H1 (cell line): ENCODE measurements at regions not wholly inside any gene's neighbourhood (a gene's known extent, or its start where the extent isn't known, plus 50 kb on each side); places are given as distances from the start of the nearest gene placed in this dataset.

Experiments used
- CTCF ChIA-PET: fragments of 300-600 bp; sonication (Branson Sonifier 250); formaldehyde crosslinking; loops from one replicate; lab custom pipeline; 2021; ENCODE audit not compliant: partially characterized antibody; lab: Charles Lee
- POLR2A ChIA-PET: fragments of 300-600 bp; sonication (Branson Sonifier 250); formaldehyde crosslinking; loops from one replicate; lab custom pipeline; 2021; ENCODE audit warnings: inconsistent platforms; ENCODE audit not compliant: partially characterized antibody; lab: Charles Lee
- DNase-seq, 2 experiments: peaks; one replicate each; pipeline versions ENCODE4 v3.0.0 to v3.0.0-alpha.2; 2010 to 2022; ENCODE audit warnings: low spot score in 2 of 2, low read depth in 1 of 2, mixed read lengths in 1 of 2
- FAIRE-seq: peaks from 2 replicates; lab custom pipeline; 2011; peaks lifted over from hg19 to GRCh38; lab: Jason Lieb, UNC
- H2AFZ ChIP-seq: 2 replicates; pipeline ENCODE4 v1.8.1; 2012; ENCODE audit warnings: low read length, inconsistent platforms
- H2AK5ac ChIP-seq: 2 replicates; pipeline ENCODE4 v1.6.1; 2013; ENCODE audit warnings: low read depth, low read length
- H2BK120ac ChIP-seq: replicated peaks from 2 replicates; pipeline ENCODE3; 2013; ENCODE audit warnings: low read depth, low read length, inconsistent platforms
- H2BK12ac ChIP-seq: 2 replicates; pipeline ENCODE4 v1.6.1; 2013; ENCODE audit warnings: low read depth, low read length
- H2BK15ac ChIP-seq: 2 replicates; pipeline ENCODE4 v1.6.1; 2013; ENCODE audit warnings: low read length
- H2BK20ac ChIP-seq: 2 replicates; pipeline ENCODE4 v1.6.1; 2013; ENCODE audit warnings: low read length
- H2BK5ac ChIP-seq: 2 replicates; pipeline ENCODE4 v1.6.1; 2013; ENCODE audit warnings: low read depth, low read length
- H3K14ac ChIP-seq: 2 replicates; pipeline ENCODE4 v1.6.1; 2013; ENCODE audit warnings: inconsistent platforms; ENCODE audit not compliant: insufficient read length
- H3K18ac ChIP-seq: 2 replicates; pipeline ENCODE4 v1.6.1; 2013; ENCODE audit warnings: low read length; ENCODE audit errors: extremely low read depth
- H3K23ac ChIP-seq: 2 replicates; pipeline ENCODE4 v1.6.1; 2013; ENCODE audit warnings: inconsistent platforms; ENCODE audit not compliant: insufficient read length
- H3K23me2 ChIP-seq: 2 replicates; pipeline ENCODE4 v1.6.1; 2013; ENCODE audit warnings: low read depth, low read length
- H3K27ac ChIP-seq: 2 replicates; pipeline ENCODE4 v1.6.1; 2011; ENCODE audit warnings: low read depth, low read length, inconsistent platforms
- H3K27me3 ChIP-seq, 4 experiments: replicated peaks in 1 of 4; 1 replicate in 1 of 4; 2 replicates in 3 of 4; pipeline versions ENCODE4 v1.6.1 to v1.8.1; 2011 to 2013; ENCODE audit warnings: low read length in 3 of 4, mild to moderate bottlenecking in 3 of 4, inconsistent platforms in 2 of 4, mixed read lengths in 2 of 4, moderate library complexity in 1 of 4; ENCODE audit not compliant: control insufficient read depth in 3 of 4, insufficient read depth in 3 of 4; ENCODE audit errors: extremely low read depth in 1 of 4
- H3K36me3 ChIP-seq, 4 experiments: 2 replicates each; pipeline versions ENCODE4 v1.6.1 to v1.8.1; 2011 to 2013; ENCODE audit warnings: mild to moderate bottlenecking in 4 of 4, low read length in 3 of 4, moderate library complexity in 2 of 4, control low read depth in 1 of 4, inconsistent platforms in 1 of 4; ENCODE audit not compliant: insufficient read depth in 4 of 4, control insufficient read depth in 2 of 4
- H3K4ac ChIP-seq: replicated peaks from 2 replicates; pipeline ENCODE3; 2013; ENCODE audit warnings: low read length, low read depth, mixed read lengths, inconsistent platforms; ENCODE audit not compliant: insufficient read length
- H3K4me1 ChIP-seq, 4 experiments: replicated peaks in 1 of 4; 1 replicate in 1 of 4; 2 replicates in 3 of 4; pipeline versions ENCODE4 v1.6.1 to v1.8.1; 2011 to 2013; ENCODE audit warnings: low read length in 3 of 4, inconsistent platforms in 2 of 4, mixed read lengths in 1 of 4; ENCODE audit not compliant: insufficient read depth in 4 of 4, control insufficient read depth in 3 of 4
- H3K4me2 ChIP-seq, 2 experiments: 2 replicates each; pipeline versions ENCODE4 v1.6.1 to v1.8.1; 2011 to 2013; ENCODE audit warnings: low read depth in 2 of 2, low read length in 2 of 2, control low read depth in 1 of 2, inconsistent platforms in 1 of 2, mild to moderate bottlenecking in 1 of 2; ENCODE audit not compliant: insufficient read depth in 1 of 2
- H3K4me3 ChIP-seq, 4 experiments: fragments of 200-600, 300-600 bp in 1 of 4; sonication (generic), shearing (Covaris generic), sonication (Bioruptor Twin) in 1 of 4; 2 replicates each; pipeline versions ENCODE4 v1.5.1 to v1.8.1; 2011 to 2016; ENCODE audit warnings: low read length in 4 of 4, low read depth in 3 of 4, control low read depth in 2 of 4, inconsistent platforms in 2 of 4, mild to moderate bottlenecking in 2 of 4, mixed read lengths in 1 of 4, moderate library complexity in 1 of 4; ENCODE audit not compliant: insufficient read depth in 2 of 4; ENCODE audit errors: extremely low read depth in 1 of 4
- H3K56ac ChIP-seq: replicated peaks from 2 replicates; pipeline ENCODE3; 2013; ENCODE audit warnings: low read depth, mild to moderate bottlenecking, mixed read lengths, low read length, inconsistent platforms; ENCODE audit not compliant: insufficient read length
- H3K79me1 ChIP-seq: 2 replicates; pipeline ENCODE4 v1.6.1; 2013; ENCODE audit warnings: low read depth, low read length, control low read depth
- H3K79me2 ChIP-seq, 2 experiments: 2 replicates each; pipeline versions ENCODE4 v1.6.1 to v1.8.1; 2012 to 2013; ENCODE audit warnings: low read length in 2 of 2, mild to moderate bottlenecking in 2 of 2, inconsistent platforms in 1 of 2; ENCODE audit not compliant: insufficient read depth in 2 of 2, control insufficient read depth in 1 of 2
- H3K9ac ChIP-seq, 4 experiments: replicated peaks in 1 of 4; 1 replicate in 1 of 4; 2 replicates in 3 of 4; pipeline versions ENCODE4 v1.6.1 to v1.8.1; 2011 to 2013; ENCODE audit warnings: low read depth in 3 of 4, low read length in 3 of 4, control low read depth in 2 of 4, mild to moderate bottlenecking in 2 of 4, moderate library complexity in 2 of 4, inconsistent platforms in 1 of 4; ENCODE audit errors: extremely low read depth in 1 of 4
- H3K9me3 ChIP-seq, 2 experiments: 2 replicates each; pipeline versions ENCODE4 v1.6.1 to v1.8.1; 2012 to 2013; ENCODE audit warnings: mild to moderate bottlenecking in 2 of 2, moderate library complexity in 2 of 2, control low read depth in 1 of 2, inconsistent platforms in 1 of 2, low read depth in 1 of 2, low read length in 1 of 2, mixed read lengths in 1 of 2; ENCODE audit not compliant: insufficient read depth in 2 of 2
- H4K20me1 ChIP-seq, 2 experiments: replicated peaks in 1 of 2; 2 replicates each; pipeline versions ENCODE3 to v1.8.1; 2011 to 2013; ENCODE audit warnings: inconsistent platforms in 2 of 2, low read length in 2 of 2, mild to moderate bottlenecking in 1 of 2; ENCODE audit not compliant: insufficient read depth in 2 of 2, control insufficient read depth in 1 of 2
- H4K5ac ChIP-seq: 2 replicates; pipeline ENCODE4 v1.6.1; 2013; ENCODE audit warnings: low read length, low read depth, mixed read lengths, inconsistent platforms; ENCODE audit not compliant: insufficient read length
- H4K8ac ChIP-seq: 2 replicates; pipeline ENCODE4 v1.8.0; 2013; ENCODE audit warnings: mild to moderate bottlenecking, moderate library complexity, low read length, inconsistent platforms; ENCODE audit not compliant: insufficient read depth; ENCODE audit errors: extremely low read depth
- H4K91ac ChIP-seq: replicated peaks from 2 replicates; pipeline ENCODE3; 2013; ENCODE audit warnings: low read length, mixed read lengths, inconsistent platforms; ENCODE audit not compliant: insufficient read length
- BACH1 ChIP-seq: IDR thresholded peaks from 2 replicates; pipeline ENCODE4 v1.6.1; 2012; ENCODE audit warnings: low read length, improper control_type of control experiment
- CTBP2 ChIP-seq: IDR thresholded peaks from 2 replicates; pipeline ENCODE4 v1.7.0; 2011; ENCODE audit warnings: borderline replicate concordance, mild to moderate bottlenecking, moderate library complexity, mixed read lengths, low read length; ENCODE audit not compliant: insufficient read depth, insufficient read length
- EGR1 ChIP-seq: IDR thresholded peaks from 2 replicates; pipeline ENCODE4 v1.6.1; 2011; ENCODE audit warnings: low read depth, low read length, borderline replicate concordance
- HDAC2 ChIP-seq, 2 experiments: fragments of 300-600 bp in 1 of 2; sonication (generic) in 1 of 2; IDR thresholded peaks; 2 replicates each; pipeline ENCODE4 v1.6.1; 2011 to 2012; ENCODE audit warnings: low read depth in 2 of 2, low read length in 2 of 2, mild to moderate bottlenecking in 2 of 2, moderate library complexity in 2 of 2, borderline replicate concordance in 1 of 2, inconsistent platforms in 1 of 2
- JUN ChIP-seq: IDR thresholded peaks from 2 replicates; pipeline ENCODE4 v1.6.1; 2011; ENCODE audit warnings: low read depth, mild to moderate bottlenecking, improper control_type of control experiment, low read length
- KDM5A ChIP-seq: fragments of 200-600 bp; IDR thresholded peaks from 2 replicates; pipeline ENCODE4 v1.7.1; 2012; ENCODE audit warnings: mild to moderate bottlenecking, low read length, inconsistent platforms, mixed read lengths
- SAP30 ChIP-seq: fragments of 300-600 bp; sonication (generic); IDR thresholded peaks from 2 replicates; pipeline ENCODE4 v1.7.1; 2012; ENCODE audit warnings: low read length, moderate library complexity, mild to moderate bottlenecking, inconsistent platforms; ENCODE audit not compliant: insufficient read depth, insufficient replicate concordance
- WGBS, 2 experiments: shearing (Covaris generic) in 1 of 2; methylation state at CpG; one replicate each; pipeline versions ENCODE4 v1.1.6 to v1.1.7; 2013 to 2015; ENCODE audit warnings: low lambda C conversion rate in 2 of 2, mixed read lengths in 2 of 2, inconsistent platforms in 1 of 2, low coverage in 1 of 2, missing lambda C conversion rate in 1 of 2; ENCODE audit not compliant: insufficient replicate concordance in 2 of 2, insufficient coverage in 1 of 2, insufficient read length in 1 of 2; ENCODE audit errors: extremely low coverage in 1 of 2, missing lambda C conversion rate in 1 of 2; 5-methylcytosine and 5-hydroxymethylcytosine counted together
- TF ChIP-seq, protein P1 (sequence below): IDR thresholded peaks from 2 replicates; pipeline ENCODE4 v1.6.1; 2011; ENCODE audit warnings: low read length, improper control_type of control experiment

DNA sequence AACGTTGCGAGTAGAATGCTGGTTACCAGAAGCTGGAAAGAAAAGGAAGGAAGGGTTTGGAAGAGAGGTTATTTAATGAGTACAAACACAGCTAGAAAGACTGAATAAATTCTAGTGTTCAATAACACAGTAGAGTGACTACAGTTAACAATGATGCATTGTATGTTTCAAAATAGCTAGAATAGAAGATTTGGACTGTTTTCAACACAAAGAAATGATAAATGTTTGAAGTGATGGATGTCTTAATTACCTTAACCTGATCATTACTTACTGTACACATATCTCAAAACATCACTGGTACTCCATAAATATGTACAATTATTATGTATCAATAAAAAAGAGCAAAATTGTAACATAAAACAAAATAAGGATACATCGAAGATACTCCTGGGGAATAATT lies 1221.8 kb upstream of the SEL1L start:
- Histone ChIP-seq H3K4ac (no peak overlapping the region), H4K91ac (no peak overlapping the region), H3K4me1 (peaks cover 0 to 2% (median 0%) of the 10 kb centered on the region in 4 experiments; a peak in 2 of 7 replicates), H3K27me3 (no peaks in the 10 kb centered on the region), H2BK20ac (no peak overlapping the region), H3K18ac (no peak overlapping the region), H2BK120ac (no peak overlapping the region), H3K23me2 (no peaks in the 10 kb centered on the region), H2BK15ac (no peak overlapping the region), H4K20me1 (no peaks in the 10 kb centered on the region), H2AK5ac (no peak overlapping the region), H3K36me3 (no peaks in the 10 kb centered on the region), H3K4me2 (no peak overlapping the region), H3K9me3 (no peaks in the 10 kb centered on the region), H3K56ac (no peak overlapping the region), H3K9ac (no peak overlapping the region), H3K14ac (no peak overlapping the region), H4K8ac (no peak overlapping the region), H3K27ac (no peak overlapping the region), H2BK5ac (no peak overlapping the region), H3K4me3 (no peak overlapping the region), H3K79me2 (no peaks in the 10 kb centered on the region), H3K23ac (no peak overlapping the region), H2AFZ (no peak overlapping the region), H2BK12ac (no peak overlapping the region), H3K79me1 (no peaks in the 10 kb centered on the region), H4K5ac (no peak overlapping the region)
- no peak for DNase-seq
- WGBS, 2 experiments, result 93% methylated on average over 3 of the region's 3 CpGs; no CpG with 5 or more reads in 1 of the 2 experiments
- no peak for TF ChIP-seq SAP30
- TF ChIP-seq, protein P1, sequence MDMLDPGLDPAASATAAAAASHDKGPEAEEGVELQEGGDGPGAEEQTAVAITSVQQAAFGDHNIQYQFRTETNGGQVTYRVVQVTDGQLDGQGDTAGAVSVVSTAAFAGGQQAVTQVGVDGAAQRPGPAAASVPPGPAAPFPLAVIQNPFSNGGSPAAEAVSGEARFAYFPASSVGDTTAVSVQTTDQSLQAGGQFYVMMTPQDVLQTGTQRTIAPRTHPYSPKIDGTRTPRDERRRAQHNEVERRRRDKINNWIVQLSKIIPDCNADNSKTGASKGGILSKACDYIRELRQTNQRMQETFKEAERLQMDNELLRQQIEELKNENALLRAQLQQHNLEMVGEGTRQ, result no peak
- no peak for TF ChIP-seq CTBP2
- TF ChIP-seq JUN, result no peak
- TF ChIP-seq BACH1, result no peak
- no peak for TF ChIP-seq HDAC2 (IDR thresholded peaks at IDR 0.05; ENCODE audit: borderline replicate concordance in 1 of 2, low read depth in 2 of 2, low read length in 2 of 2)
- TF ChIP-seq KDM5A, result no peak
- TF ChIP-seq EGR1, result no peak
- CTCF ChIA-PET, result interaction anchor here (1.3 kb wide), 1 partner anchor 45 kb away, joined by 5 read pairs; no protein-coding TSS in a partner anchor
- POLR2A ChIA-PET, result no interaction called here
- no peak for FAIRE-seq
